ENCODE measurements at regions not wholly inside any gene's neighbourhood (a gene's known extent, or its start where the extent isn't known, plus 50 kb on each side); places are given as distances from the start of the nearest gene placed in this dataset.

- Histone ChIP-seq H2AFZ (ENCODE audit: low read length) (no peak overlapping the region), H3K4me2 (ENCODE audit: insufficient read depth in 1 of 2, low read depth in 2 of 2, low read length in 2 of 2) (no peak overlapping the region), H3K4me1 (replicated peaks in 1 of 4; ENCODE audit: control insufficient read depth in 3 of 4, insufficient read depth in 4 of 4, low read length in 3 of 4) (peaks cover 0 to 7% (median 3%) of the 10 kb centered on the region in 4 experiments; a peak in 4 of 7 replicates), H2BK5ac (ENCODE audit: low read depth, low read length) (no peak overlapping the region), H2BK20ac (ENCODE audit: low read length) (no peak overlapping the region), H4K8ac (ENCODE audit: extremely low read depth, insufficient read depth, low read length) (no peak overlapping the region), H2BK12ac (ENCODE audit: low read depth, low read length) (no peak overlapping the region), H2BK120ac (replicated peaks; ENCODE audit: low read depth, low read length) (no peak overlapping the region), H3K36me3 (ENCODE audit: control insufficient read depth in 2 of 4, insufficient read depth in 4 of 4, low read length in 3 of 4) (no peaks in the 10 kb centered on the region), H3K14ac (ENCODE audit: insufficient read length) (no peak overlapping the region), H3K79me2 (ENCODE audit: control insufficient read depth in 1 of 2, insufficient read depth in 2 of 2, low read length in 2 of 2) (no peaks in the 10 kb centered on the region), H3K4me3 (ENCODE audit: extremely low read depth in 1 of 4, insufficient read depth in 2 of 4, low read depth in 3 of 4, low read length in 4 of 4) (no peak overlapping the region), H2AK5ac (ENCODE audit: low read depth, low read length) (no peak overlapping the region), H3K79me1 (ENCODE audit: low read depth, low read length) (no peaks in the 10 kb centered on the region), H3K9me3 (ENCODE audit: insufficient read depth in 2 of 2, low read depth in 1 of 2, low read length in 1 of 2) (0 out of 4 replicates have a peak, but pooled peaks cover 0 to 3% of the 10 kb centered on the region in 2 experiments), H3K27me3 (replicated peaks in 1 of 4; ENCODE audit: control insufficient read depth in 3 of 4, extremely low read depth in 1 of 4, insufficient read depth in 3 of 4, low read length in 3 of 4) (no peaks in the 10 kb centered on the region), H3K23ac (ENCODE audit: insufficient read length) (no peak overlapping the region), H4K20me1 (replicated peaks in 1 of 2; ENCODE audit: control insufficient read depth in 1 of 2, insufficient read depth in 2 of 2, low read length in 2 of 2) (no peaks in the 10 kb centered on the region), H3K56ac (replicated peaks; ENCODE audit: insufficient read length, low read depth, low read length) (no peak overlapping the region), H4K91ac (replicated peaks; ENCODE audit: insufficient read length, low read length) (no peak overlapping the region), H3K4ac (replicated peaks; ENCODE audit: insufficient read length, low read depth, low read length) (no peak overlapping the region), H3K9ac (replicated peaks in 1 of 4; ENCODE audit: extremely low read depth in 1 of 4, low read depth in 3 of 4, low read length in 3 of 4) (no peak overlapping the region), H4K5ac (ENCODE audit: insufficient read length, low read depth, low read length) (no peak overlapping the region), H3K18ac (ENCODE audit: extremely low read depth, low read length) (no peak overlapping the region), H3K27ac (ENCODE audit: low read depth, low read length) (no peak overlapping the region), H3K23me2 (ENCODE audit: low read depth, low read length) (no peaks in the 10 kb centered on the region), H2BK15ac (ENCODE audit: low read length) (no peak overlapping the region)
- WGBS, 2 experiments (ENCODE audit: extremely low coverage in 1 of 2, insufficient coverage in 1 of 2, insufficient read length in 1 of 2, insufficient replicate concordance in 2 of 2, low coverage in 1 of 2, low lambda C conversion rate in 2 of 2, missing lambda C conversion rate in 1 of 2): 95% methylated on average over 1 of the region's 1 CpG; no CpG with 5 or more reads in 1 of the 2 experiments
- DNase-seq (ENCODE audit: low read depth in 1 of 2, low spot score in 2 of 2): no peak
- ChIA-PET CTCF (ENCODE audit: partially characterized antibody) (interaction anchor here (1.6 kb wide), 1 partner anchor 124 kb away, joined by 3 read pairs; no protein-coding TSS in a partner anchor), POLR2A (ENCODE audit: partially characterized antibody) (no interaction called here)
- no peak for TF ChIP-seq MAX (IDR thresholded peaks at IDR 0.05)
- TF ChIP-seq TAF1 (IDR thresholded peaks at IDR 0.05; ENCODE audit: low read depth, low read length): no peak
- FAIRE-seq: no peak
These were observed 97.6 kb upstream of the ARSJ start for GRCh38 chr4:114076899-114077570.

Data from H1 (cell line).